IMR-90 (cell line): ENCODE measurements at regions not wholly inside any gene's neighbourhood (a gene's known extent, or its start where the extent isn't known, plus 50 kb on each side); places are given as distances from the start of the nearest gene placed in this dataset.

Source experiments
- ATAC-seq: fragments of 200-7000 bp; cut with Tn5 transposase; 2 replicates; pipeline ENCODE4 v1.9.1; 2020; ENCODE audit warnings: low read depth, mild to moderate bottlenecking, moderate library complexity
- BruUV-seq: library from RNA; stranded (reverse); fragments of 400-500 nt; replicated peaks from 2 replicates; lab custom pipeline; 2021; lab: Mats Ljungman, UMichigan
- CTCF ChIA-PET: fragments of 300-600 bp; formaldehyde crosslinking; extraction: SDS; loops from one replicate; lab custom pipeline; 2021; ENCODE audit warnings: antibody characterized with exemption; lab: Yijun Ruan, JAX
- POLR2A ChIA-PET: fragments of 300-600 bp; sonication (Branson Sonifier 250); formaldehyde crosslinking; loops from one replicate; lab custom pipeline; 2022; ENCODE audit warnings: antibody characterized with exemption; ENCODE audit not compliant: unreplicated experiment; lab: Charles Lee
- DNase-seq: peaks from one replicate; pipeline ENCODE4 v3.0.0; 2013
- H2AFZ ChIP-seq: replicated peaks from 2 replicates; pipeline ENCODE3; 2013; ENCODE audit warnings: low read length, mild to moderate bottlenecking; ENCODE audit not compliant: poor library complexity
- H2AK5ac ChIP-seq: 2 replicates; pipeline ENCODE4 v1.6.1; 2013; ENCODE audit warnings: low read depth, low read length, inconsistent platforms
- H2AK9ac ChIP-seq: replicated peaks from 2 replicates; pipeline ENCODE3; 2013; ENCODE audit warnings: mild to moderate bottlenecking, low read depth, low read length, moderate library complexity; ENCODE audit not compliant: poor library complexity
- H2BK120ac ChIP-seq: 2 replicates; pipeline ENCODE4 v1.6.1; 2013; ENCODE audit warnings: low read depth, low read length, inconsistent platforms
- H2BK15ac ChIP-seq: 3 replicates; pipeline ENCODE4 v1.6.1; 2013; ENCODE audit warnings: low read depth, low read length, inconsistent platforms
- H2BK20ac ChIP-seq: 2 replicates; pipeline ENCODE4 v1.6.1; 2013; ENCODE audit warnings: low read depth, mild to moderate bottlenecking, inconsistent platforms, low read length, moderate library complexity
- H2BK5ac ChIP-seq: 2 replicates; pipeline ENCODE4 v1.6.1; 2013; ENCODE audit warnings: mild to moderate bottlenecking, low read depth, low read length, inconsistent platforms; ENCODE audit not compliant: poor library complexity, severe bottlenecking
- H3K14ac ChIP-seq: replicated peaks from 2 replicates; pipeline ENCODE4 v1.6.1; 2013; ENCODE audit warnings: low read depth, low read length, inconsistent platforms
- H3K18ac ChIP-seq: 2 replicates; pipeline ENCODE4 v1.6.1; 2013; ENCODE audit warnings: low read depth, low read length, control low read depth
- H3K23ac ChIP-seq: 2 replicates; pipeline ENCODE4 v1.6.1; 2013; ENCODE audit warnings: low read depth, low read length, inconsistent platforms
- H3K27ac ChIP-seq: 2 replicates; pipeline ENCODE4 v1.5.1; 2013; ENCODE audit warnings: mild to moderate bottlenecking, control low read depth, low read length; ENCODE audit not compliant: insufficient read depth
- H3K27me3 ChIP-seq: 2 replicates; pipeline ENCODE4 v1.6.1; 2013; ENCODE audit warnings: low read length; ENCODE audit not compliant: control insufficient read depth, insufficient read depth
- H3K36me3 ChIP-seq: 2 replicates; pipeline ENCODE4 v1.6.1; 2013; ENCODE audit warnings: low read length, mixed read lengths; ENCODE audit not compliant: control insufficient read depth, insufficient read depth
- H3K4ac ChIP-seq: 2 replicates; pipeline ENCODE4 v1.6.1; 2013; ENCODE audit warnings: low read depth, low read length, inconsistent platforms
- H3K4me1 ChIP-seq: 2 replicates; pipeline ENCODE4 v1.6.1; 2013; ENCODE audit warnings: low read length, mixed read lengths; ENCODE audit not compliant: control insufficient read depth, insufficient read depth
- H3K4me2 ChIP-seq: 2 replicates; pipeline ENCODE4 v1.6.1; 2013; ENCODE audit warnings: low read depth, mild to moderate bottlenecking, control low read depth, low read length, moderate library complexity
- H3K4me3 ChIP-seq: 2 replicates; pipeline ENCODE4 v1.5.1; 2013; ENCODE audit warnings: low read depth, mild to moderate bottlenecking, control low read depth, low read length, moderate library complexity; ENCODE audit not compliant: insufficient read depth
- H3K56ac ChIP-seq: 2 replicates; pipeline ENCODE4 v1.6.1; 2013; ENCODE audit warnings: low read length, inconsistent platforms; ENCODE audit not compliant: insufficient read depth; ENCODE audit errors: extremely low read depth
- H3K79me1 ChIP-seq, 2 experiments: 2 replicates each; pipeline ENCODE4 v1.6.1; 2013; ENCODE audit warnings: low read length in 2 of 2, inconsistent platforms in 1 of 2, low read depth in 1 of 2
- H3K9ac ChIP-seq: 2 replicates; pipeline ENCODE4 v1.6.1; 2013; ENCODE audit warnings: low read depth, low read length, control low read depth
- H3K9me1 ChIP-seq: 2 replicates; pipeline ENCODE4 v1.6.1; 2013; ENCODE audit warnings: low read length, inconsistent platforms; ENCODE audit not compliant: insufficient read depth
- H3K9me3 ChIP-seq: 2 replicates; pipeline ENCODE4 v1.6.1; 2013; ENCODE audit warnings: low read length; ENCODE audit not compliant: control insufficient read depth, insufficient read depth
- H4K20me1 ChIP-seq: 2 replicates; pipeline ENCODE4 v1.6.1; 2013; ENCODE audit warnings: low read length, inconsistent platforms; ENCODE audit not compliant: insufficient read depth
- H4K5ac ChIP-seq: 2 replicates; pipeline ENCODE4 v1.6.1; 2013; ENCODE audit warnings: mild to moderate bottlenecking, low read depth, low read length, control low read depth
- H4K8ac ChIP-seq, 2 experiments: 2 replicates each; pipeline ENCODE4 v1.6.1; 2013; ENCODE audit warnings: low read depth in 2 of 2, low read length in 2 of 2, control low read depth in 1 of 2, inconsistent platforms in 1 of 2
- H4K91ac ChIP-seq: 2 replicates; pipeline ENCODE4 v1.6.1; 2013; ENCODE audit warnings: low read depth, low read length, inconsistent platforms; ENCODE audit not compliant: insufficient read depth
- BHLHE40 ChIP-seq: fragments of 150-350 bp; IDR thresholded peaks from 2 replicates; pipeline ENCODE4 v1.6.1; 2016; ENCODE audit warnings: mild to moderate bottlenecking, low read depth, low read length
- CEBPB ChIP-seq: IDR thresholded peaks from 2 replicates; pipeline ENCODE4 v1.6.1; 2012; ENCODE audit warnings: low read depth, low read length, improper control_type of control experiment
- ELK1 ChIP-seq: fragments of 150-350 bp; IDR thresholded peaks from 2 replicates; pipeline ENCODE4 v1.6.1; 2016; ENCODE audit warnings: low read depth, mild to moderate bottlenecking, low read length, moderate library complexity, borderline replicate concordance
- MAZ ChIP-seq: IDR thresholded peaks from 2 replicates; pipeline ENCODE4 v1.6.1; 2012; ENCODE audit warnings: low read depth, mild to moderate bottlenecking, low read length, improper control_type of control experiment, moderate library complexity, borderline replicate concordance
- POLR2A ChIP-seq: IDR thresholded peaks from 2 replicates; pipeline ENCODE4 v1.6.1; 2012; ENCODE audit warnings: mild to moderate bottlenecking, low read depth, low read length
- RAD21 ChIP-seq: IDR thresholded peaks from 2 replicates; pipeline ENCODE4 v1.6.1; 2012; ENCODE audit warnings: low read length, improper control_type of control experiment
- WGBS, 2 experiments: methylation state at CpG; one replicate each; pipeline versions ENCODE4 v1.1.5 to v1.1.7; 2013; ENCODE audit warnings: missing lambda C conversion rate in 2 of 2; ENCODE audit not compliant: insufficient read length in 1 of 2; ENCODE audit errors: extremely low coverage in 2 of 2; 5-methylcytosine and 5-hydroxymethylcytosine counted together
- dilution Hi-C: fragments of 300-500 bp; cut with HindIII; formaldehyde crosslinking; loops from one replicate; pipeline ENCODE4 v1.14.3; 2018; ENCODE audit warnings: low sequenced_read_pairs; ENCODE audit not compliant: unreplicated experiment
- in situ Hi-C: fragments of 300-500 bp; cut with MboI; formaldehyde crosslinking; loops from 3 replicates; pipeline ENCODE4 v1.14.3; 2019; ENCODE audit warnings: low sequenced_read_pairs, inconsistent platforms, mixed read lengths
- intact Hi-C: fragments of 100-400 bp; cut with micrococcal nuclease; formaldehyde crosslinking; loops from 2 replicates; pipeline ENCODE4 v1.10.0; 2022

GRCh38 chr19:31089681-31090080 lies 259.6 kb downstream of the TSHZ3 start:
- no peak overlapping the region for H2AK9ac ChIP-seq
- BruUV-seq, result no TSS peak
- no peak overlapping the region for H3K14ac ChIP-seq
- no peaks in the 10 kb centered on the region for H3K9me1 ChIP-seq
- H4K5ac ChIP-seq, result no peak overlapping the region
- no peak overlapping the region for H2AK5ac ChIP-seq
- no peak overlapping the region for H2AFZ ChIP-seq
- no peak overlapping the region for H3K56ac ChIP-seq
- peaks cover 10% of the 10 kb centered on the region for H3K27me3 ChIP-seq
- no peak overlapping the region for H2BK5ac ChIP-seq
- no peak overlapping the region for H3K4me2 ChIP-seq
- no peak overlapping the region for H4K91ac ChIP-seq
- no peak overlapping the region for H2BK15ac ChIP-seq
- no peaks in the 10 kb centered on the region for H3K79me1 ChIP-seq
- no peaks in the 10 kb centered on the region for H3K9me3 ChIP-seq
- no peak overlapping the region for H2BK20ac ChIP-seq
- H3K27ac ChIP-seq, result no peak overlapping the region
- CTCF ChIA-PET, result no interaction called here
- no CpG with 5 or more reads among the region's 5 CpGs for WGBS, 2 experiments
- no peaks in the 10 kb centered on the region for H4K20me1 ChIP-seq
- DNase-seq, result no peak
- dilution Hi-C loops (no loop called here), in situ Hi-C loops (no loop called here), intact Hi-C loops (no loop called here)
- no peak overlapping the region for H3K23ac ChIP-seq
- TF ChIP-seq MAZ, result no peak
- TF ChIP-seq CEBPB, result no peak
- no peak for TF ChIP-seq RAD21
- TF ChIP-seq ELK1, result no peak
- no peak for TF ChIP-seq POLR2A
- no peak for TF ChIP-seq BHLHE40
- POLR2A ChIA-PET, result no interaction called here
- no peaks in the 10 kb centered on the region for H3K36me3 ChIP-seq
- no peak overlapping the region for H2BK120ac ChIP-seq
- no peaks in the 10 kb centered on the region for H3K4me1 ChIP-seq
- ATAC-seq, result no peak
- no peak overlapping the region for H3K18ac ChIP-seq
- no peak overlapping the region for H3K4ac ChIP-seq
- no peak overlapping the region for H3K4me3 ChIP-seq
- no peak overlapping the region for H3K9ac ChIP-seq
- H4K8ac ChIP-seq, result no peak overlapping the region
